ENCODE measurements at regions not wholly inside any gene's neighbourhood (a gene's known extent, or its start where the extent isn't known, plus 50 kb on each side); places are given as distances from the start of the nearest gene placed in this dataset.

DNA sequence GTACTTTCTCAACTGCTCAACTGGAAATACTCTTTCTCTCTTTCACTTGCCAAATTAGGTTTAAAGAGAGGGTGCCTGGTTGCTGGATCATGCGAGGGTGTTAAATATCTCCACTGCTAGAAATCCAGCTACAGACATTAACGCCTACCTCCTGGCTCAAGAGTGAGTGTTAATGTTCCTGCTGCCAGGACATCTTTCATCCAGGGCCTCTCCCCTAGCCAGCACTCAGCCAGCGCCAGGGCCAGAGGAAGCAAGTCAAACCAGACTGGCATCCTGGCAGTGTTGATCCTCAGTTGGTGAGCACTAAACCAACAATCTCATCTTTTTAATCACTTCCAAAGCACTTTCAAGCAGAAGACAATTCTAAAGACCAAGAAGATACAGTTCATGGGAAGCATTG lies 92.9 kb upstream of the BARHL2 start:
- TF ChIP-seq, protein P1, sequence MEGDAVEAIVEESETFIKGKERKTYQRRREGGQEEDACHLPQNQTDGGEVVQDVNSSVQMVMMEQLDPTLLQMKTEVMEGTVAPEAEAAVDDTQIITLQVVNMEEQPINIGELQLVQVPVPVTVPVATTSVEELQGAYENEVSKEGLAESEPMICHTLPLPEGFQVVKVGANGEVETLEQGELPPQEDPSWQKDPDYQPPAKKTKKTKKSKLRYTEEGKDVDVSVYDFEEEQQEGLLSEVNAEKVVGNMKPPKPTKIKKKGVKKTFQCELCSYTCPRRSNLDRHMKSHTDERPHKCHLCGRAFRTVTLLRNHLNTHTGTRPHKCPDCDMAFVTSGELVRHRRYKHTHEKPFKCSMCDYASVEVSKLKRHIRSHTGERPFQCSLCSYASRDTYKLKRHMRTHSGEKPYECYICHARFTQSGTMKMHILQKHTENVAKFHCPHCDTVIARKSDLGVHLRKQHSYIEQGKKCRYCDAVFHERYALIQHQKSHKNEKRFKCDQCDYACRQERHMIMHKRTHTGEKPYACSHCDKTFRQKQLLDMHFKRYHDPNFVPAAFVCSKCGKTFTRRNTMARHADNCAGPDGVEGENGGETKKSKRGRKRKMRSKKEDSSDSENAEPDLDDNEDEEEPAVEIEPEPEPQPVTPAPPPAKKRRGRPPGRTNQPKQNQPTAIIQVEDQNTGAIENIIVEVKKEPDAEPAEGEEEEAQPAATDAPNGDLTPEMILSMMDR (IDR thresholded peaks at IDR 0.05), result no peak
- TF ChIP-seq POLR2A (IDR thresholded peaks at IDR 0.05) (no peak), EP300 (IDR thresholded peaks at IDR 0.05) (no peak)

All from tibial nerve (tissue), 4 donors.